Mesothelial cell of epicardium (in vitro differentiated cells): ENCODE measurements at regions not wholly inside any gene's neighbourhood (a gene's known extent, or its start where the extent isn't known, plus 50 kb on each side); places are given as distances from the start of the nearest gene placed in this dataset.

Experiments
- DNase-seq, 2 experiments: peaks; one replicate each; pipeline ENCODE4 v3.0.0; 2021; ENCODE audit warnings: low spot score in 2 of 2; ENCODE audit not compliant: unreplicated experiment in 2 of 2
- H3K27ac Mint-ChIP-seq: 2 replicates; pipeline ENCODE4 v1.8.0; 2021; ENCODE audit warnings: mixed read lengths
- H3K27me3 Mint-ChIP-seq: 2 replicates; pipeline ENCODE4 v1.8.0; 2021; ENCODE audit warnings: low read depth, mixed read lengths
- H3K36me3 Mint-ChIP-seq: 2 replicates; pipeline ENCODE4 v1.8.0; 2021; ENCODE audit warnings: mixed read lengths
- H3K4me1 Mint-ChIP-seq: 2 replicates; pipeline ENCODE4 v1.8.0; 2021; ENCODE audit warnings: mixed read lengths
- H3K4me3 Mint-ChIP-seq: 2 replicates; pipeline ENCODE4 v1.8.0; 2021; ENCODE audit warnings: mild to moderate bottlenecking, moderate library complexity, mixed read lengths
- H3K9me3 Mint-ChIP-seq: 2 replicates; pipeline ENCODE4 v1.8.0; 2021; ENCODE audit warnings: mixed read lengths
- CTCF ChIP-seq: fragments of 200-600 bp; sonication (generic); IDR thresholded peaks from one replicate; pipeline ENCODE4 v1.5.0; 2021; ENCODE audit warnings: antibody characterized with exemption; ENCODE audit not compliant: unreplicated experiment

DNA sequence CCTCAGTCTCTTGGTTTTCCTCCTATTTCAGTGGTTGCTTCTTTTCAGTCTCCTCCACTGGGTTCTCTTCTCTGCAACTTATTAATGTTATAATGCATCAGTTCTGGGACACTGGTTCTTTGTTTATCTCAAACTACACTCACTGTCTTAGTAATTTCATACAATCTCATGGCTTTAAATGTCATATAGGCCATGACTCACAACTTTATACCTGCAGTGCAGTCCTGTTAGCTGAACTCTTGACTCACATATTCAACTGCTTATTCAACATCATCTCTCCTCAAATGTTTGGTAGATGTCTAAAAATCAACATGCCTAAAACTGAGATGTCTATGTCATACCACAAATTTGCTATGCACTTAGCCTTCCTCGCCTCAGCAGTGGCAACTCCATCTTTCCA, 101.2 kb upstream of the PALS2 start:
- Mint-ChIP-seq H3K4me3 (no peak overlapping the region), H3K9me3 (peaks cover 6% of the 10 kb centered on the region), H3K4me1 (no peaks in the 10 kb centered on the region), H3K27me3 (no peaks in the 10 kb centered on the region), H3K27ac (no peak overlapping the region), H3K36me3 (no peaks in the 10 kb centered on the region)
- no peak for DNase-seq
- no peak for TF ChIP-seq CTCF

GRCh38 chr7:24475166-24475961, 97.9 kb upstream of the PALS2 start:
- Mint-ChIP-seq H3K27me3 (peaks cover 2% of the 10 kb centered on the region), H3K36me3 (no peaks in the 10 kb centered on the region), H3K4me3 (no peak overlapping the region), H3K4me1 (peaks cover 8% of the 10 kb centered on the region), H3K9me3 (peaks cover 6% of the 10 kb centered on the region), H3K27ac (no peak overlapping the region)
- DNase-seq: no peak
- no peak for TF ChIP-seq CTCF

DNA sequence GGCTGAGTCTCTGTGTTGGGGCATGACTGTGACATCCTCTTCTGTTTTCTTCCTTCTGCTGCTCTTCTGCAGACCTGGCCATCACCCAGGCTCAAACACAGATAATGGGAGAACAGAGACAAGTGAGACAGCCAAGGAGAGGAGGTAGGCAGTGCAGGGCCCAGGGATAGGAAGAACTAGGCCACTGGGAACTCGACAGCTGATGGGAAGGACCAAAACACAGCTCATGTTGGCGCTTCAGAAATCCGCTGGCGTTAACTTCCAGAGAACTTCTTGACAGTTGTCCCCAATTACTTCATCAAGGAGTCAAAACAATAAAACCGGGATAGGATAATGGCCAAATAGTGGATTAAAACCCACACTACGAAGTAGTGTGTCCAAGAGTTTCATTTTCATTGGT, 97.0 kb upstream of the PALS2 start:
- TF ChIP-seq CTCF: no peak
- DNase-seq: no peak
- Mint-ChIP-seq H3K27me3 (peaks cover 2% of the 10 kb centered on the region), H3K27ac (no peak overlapping the region), H3K9me3 (no peaks in the 10 kb centered on the region), H3K36me3 (no peaks in the 10 kb centered on the region), H3K4me1 (peaks cover 8% of the 10 kb centered on the region), H3K4me3 (no peak overlapping the region)

DNA sequence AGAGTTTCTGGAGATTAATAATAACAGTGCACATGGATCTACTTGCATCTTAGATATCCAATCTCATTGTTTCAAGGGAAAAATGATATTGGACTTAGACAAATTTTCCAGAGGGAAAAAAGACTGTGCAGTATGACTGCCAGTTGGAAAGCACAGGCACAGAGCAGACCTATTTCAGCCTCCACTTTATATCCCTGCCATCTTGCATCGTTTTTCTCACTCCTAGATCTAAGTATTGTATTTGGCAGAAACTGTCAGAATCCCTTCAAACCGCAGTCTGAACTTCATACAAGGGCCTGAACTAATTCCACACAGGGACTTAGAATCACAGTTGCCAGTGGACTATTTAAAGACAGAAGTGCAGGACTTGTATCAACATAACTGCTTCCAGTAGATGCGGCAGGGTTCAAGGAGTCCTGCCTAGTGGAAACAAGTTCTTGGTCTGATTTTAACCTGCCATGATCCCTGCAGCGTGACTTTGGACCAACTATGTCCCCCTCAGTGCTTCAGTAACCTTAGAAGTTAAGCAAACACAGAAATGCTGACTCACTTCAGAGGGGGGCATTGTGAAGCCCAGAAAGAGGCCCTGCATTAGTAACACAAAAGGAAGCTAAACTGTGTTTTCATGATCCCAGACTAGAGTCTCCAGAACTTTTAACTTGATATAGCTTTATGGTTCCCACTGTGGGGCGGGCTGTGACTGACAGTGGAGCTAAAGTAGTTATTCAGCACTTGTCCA, 95.7 kb upstream of the PALS2 start:
- Mint-ChIP-seq H3K36me3 (no peaks in the 10 kb centered on the region), H3K9me3 (no peaks in the 10 kb centered on the region), H3K4me1 (peaks cover 8% of the 10 kb centered on the region), H3K27ac (no peak overlapping the region), H3K27me3 (peaks cover 2% of the 10 kb centered on the region), H3K4me3 (no peak overlapping the region)
- TF ChIP-seq CTCF: no peak
- no peak for DNase-seq

DNA sequence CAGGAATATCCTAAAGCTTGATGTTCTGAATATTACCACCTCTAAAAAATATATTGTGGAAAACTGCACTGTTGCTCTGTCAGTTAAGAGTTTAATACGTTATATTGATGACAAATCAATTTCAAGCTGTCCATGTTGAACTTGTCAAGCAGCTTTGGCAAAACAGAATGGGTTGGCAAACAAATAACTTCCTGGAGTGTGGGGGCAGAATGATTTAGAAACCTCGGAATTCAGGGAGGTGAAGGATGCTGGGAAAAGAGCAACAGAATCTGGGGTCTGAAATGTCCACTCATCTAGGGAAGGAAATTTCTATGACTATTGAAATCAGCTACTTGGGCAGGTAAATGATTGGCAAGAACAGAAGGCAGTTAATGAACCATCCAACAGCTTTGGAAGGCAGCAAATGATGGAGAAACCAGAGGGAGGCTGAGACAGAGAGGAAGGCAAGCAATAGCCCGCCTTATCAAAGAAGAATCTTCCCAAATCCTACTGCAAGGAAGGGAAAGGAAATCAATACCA, 95.1 kb upstream of the PALS2 start:
- Mint-ChIP-seq H3K36me3 (no peaks in the 10 kb centered on the region), H3K9me3 (no peaks in the 10 kb centered on the region), H3K27me3 (peaks cover 2% of the 10 kb centered on the region), H3K4me1 (peaks cover 8% of the 10 kb centered on the region), H3K4me3 (no peak overlapping the region), H3K27ac (no peak overlapping the region)
- TF ChIP-seq CTCF: no peak
- no peak for DNase-seq
